Panc1 (cell line): ENCODE measurements at regions not wholly inside any gene's neighbourhood (a gene's known extent, or its start where the extent isn't known, plus 50 kb on each side); places are given as distances from the start of the nearest gene placed in this dataset.

ENCODE experiments used
- ATAC-seq: fragments of 200-7000 bp; cut with Tn5 transposase; 2 replicates; pipeline ENCODE4 v1.9.1; 2020; ENCODE audit warnings: mild to moderate bottlenecking, moderate library complexity
- BruUV-seq: library from RNA; stranded (reverse); fragments of 400-500 nt; replicated peaks from 2 replicates; lab custom pipeline; 2021; lab: Mats Ljungman, UMichigan
- CTCF ChIA-PET: fragments of 300-600 bp; sonication (Branson Sonifier 250); formaldehyde crosslinking; loops from one replicate; lab custom pipeline; 2022; ENCODE audit warnings: antibody characterized with exemption; lab: Charles Lee
- POLR2A ChIA-PET: fragments of 300-600 bp; sonication (Branson Sonifier 250); formaldehyde crosslinking; loops from one replicate; lab custom pipeline; 2022; ENCODE audit warnings: antibody characterized with exemption; lab: Charles Lee
- DNase-seq: peaks from one replicate; pipeline ENCODE4 v3.0.0-alpha.2; 2010; ENCODE audit warnings: low read depth, low spot score
- H3K27ac ChIP-seq: 2 replicates; pipeline ENCODE4 v1.5.1; 2011; ENCODE audit warnings: mild to moderate bottlenecking, low read length, inconsistent platforms
- H3K27me3 ChIP-seq: fragments of 200-500 bp; sonication (Bioruptor generic); 2 replicates; pipeline ENCODE4 v1.6.0; 2014; ENCODE audit warnings: low read length, inconsistent platforms; ENCODE audit not compliant: control insufficient read depth, insufficient read depth
- H3K36me3 ChIP-seq: fragments of 200-500 bp; sonication (Bioruptor generic); 2 replicates; pipeline ENCODE4 v1.5.1; 2014; ENCODE audit warnings: inconsistent platforms, mild to moderate bottlenecking, low read length, moderate library complexity; ENCODE audit not compliant: control insufficient read depth, insufficient read depth
- H3K4me1 ChIP-seq: 2 replicates; pipeline ENCODE4 v1.5.1; 2011; ENCODE audit warnings: inconsistent platforms, mild to moderate bottlenecking, low read length, moderate library complexity; ENCODE audit not compliant: control insufficient read depth, insufficient read depth
- H3K4me3 ChIP-seq, 2 experiments: 2 replicates each; pipeline ENCODE4 v1.5.1; 2011 to 2012; ENCODE audit warnings: low read depth in 2 of 2, low read length in 2 of 2, mild to moderate bottlenecking in 2 of 2, inconsistent platforms in 1 of 2, moderate library complexity in 1 of 2
- H3K9me3 ChIP-seq: fragments of 200-500 bp; sonication (Bioruptor generic); 2 replicates; pipeline ENCODE4 v1.5.1; 2014; ENCODE audit warnings: low read depth, mild to moderate bottlenecking, inconsistent platforms, low read length, moderate library complexity; ENCODE audit not compliant: control insufficient read depth, insufficient read depth
- POLR2AphosphoS5 ChIP-seq: IDR thresholded peaks from 2 replicates; pipeline ENCODE4 v1.6.1; 2012; ENCODE audit warnings: mild to moderate bottlenecking, low read depth, low read length, moderate library complexity
- SIN3A ChIP-seq: IDR thresholded peaks from 2 replicates; pipeline ENCODE4 v1.6.1; 2012; ENCODE audit warnings: low read depth, mild to moderate bottlenecking, low read length, moderate library complexity, borderline replicate concordance; ENCODE audit not compliant: insufficient read depth
- TCF7L2 ChIP-seq: IDR thresholded peaks from 2 replicates; pipeline ENCODE4 v1.6.1; 2011; ENCODE audit warnings: mild to moderate bottlenecking, low read depth, low read length, inconsistent platforms
- in situ Hi-C: cut with HindIII; loops from 2 replicates; pipeline ENCODE4 v1.10.0; 2016; ENCODE audit warnings: low sequenced_read_pairs, low pct_unique_long_range_greater_than_20kb
- intact Hi-C: fragments of 100-400 bp; cut with micrococcal nuclease; formaldehyde crosslinking; loops from one replicate; pipeline ENCODE4 v1.10.0; 2022; ENCODE audit not compliant: unreplicated experiment
- TF ChIP-seq, protein P1 (sequence below), 2 experiments: IDR thresholded peaks; 2 replicates each; pipeline ENCODE4 v1.6.1; 2011 to 2012; ENCODE audit warnings: low read depth in 2 of 2, control low read depth in 1 of 2, low read length in 1 of 2, mild to moderate bottlenecking in 1 of 2, moderate library complexity in 1 of 2; ENCODE audit not compliant: insufficient read depth in 1 of 2
- TF ChIP-seq, protein P2 (sequence below): fragments of 450-650 bp; IDR thresholded peaks from 2 replicates; pipeline ENCODE4 v1.5.1; 2017; ENCODE audit warnings: mild to moderate bottlenecking

DNA sequence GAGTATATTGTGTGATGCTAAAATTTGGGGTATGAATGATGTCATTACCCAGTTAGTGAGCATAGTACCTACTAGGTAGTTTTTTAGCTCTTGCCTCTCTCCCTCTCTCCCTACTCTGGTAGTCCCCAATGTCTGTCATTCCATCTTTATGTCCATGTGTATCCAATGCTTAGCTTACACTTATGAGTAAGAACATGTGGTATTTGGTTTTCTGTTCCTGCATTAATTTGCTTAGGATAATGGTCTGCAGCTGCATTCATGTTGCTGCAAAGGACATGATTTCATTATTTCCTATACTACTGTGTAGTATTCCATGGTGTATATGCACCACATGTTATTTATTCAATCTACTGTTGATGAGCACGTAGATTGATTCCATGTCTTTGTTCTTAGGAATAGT, 54.4 kb upstream of the NEGR1 start:
- no TSS peak for BruUV-seq
- Histone ChIP-seq H3K27me3 (no peaks in the 10 kb centered on the region), H3K36me3 (no peaks in the 10 kb centered on the region), H3K27ac (no peak overlapping the region), H3K4me3 (no peak overlapping the region), H3K9me3 (no peaks in the 10 kb centered on the region), H3K4me1 (no peaks in the 10 kb centered on the region)
- no peak for ATAC-seq
- ChIA-PET POLR2A (no interaction called here), CTCF (no interaction called here)
- no peak for DNase-seq
- intact Hi-C loops, result no loop called here
- TF ChIP-seq POLR2AphosphoS5 (no peak), TCF7L2 (no peak), SIN3A (no peak)
- TF ChIP-seq, protein P1, sequence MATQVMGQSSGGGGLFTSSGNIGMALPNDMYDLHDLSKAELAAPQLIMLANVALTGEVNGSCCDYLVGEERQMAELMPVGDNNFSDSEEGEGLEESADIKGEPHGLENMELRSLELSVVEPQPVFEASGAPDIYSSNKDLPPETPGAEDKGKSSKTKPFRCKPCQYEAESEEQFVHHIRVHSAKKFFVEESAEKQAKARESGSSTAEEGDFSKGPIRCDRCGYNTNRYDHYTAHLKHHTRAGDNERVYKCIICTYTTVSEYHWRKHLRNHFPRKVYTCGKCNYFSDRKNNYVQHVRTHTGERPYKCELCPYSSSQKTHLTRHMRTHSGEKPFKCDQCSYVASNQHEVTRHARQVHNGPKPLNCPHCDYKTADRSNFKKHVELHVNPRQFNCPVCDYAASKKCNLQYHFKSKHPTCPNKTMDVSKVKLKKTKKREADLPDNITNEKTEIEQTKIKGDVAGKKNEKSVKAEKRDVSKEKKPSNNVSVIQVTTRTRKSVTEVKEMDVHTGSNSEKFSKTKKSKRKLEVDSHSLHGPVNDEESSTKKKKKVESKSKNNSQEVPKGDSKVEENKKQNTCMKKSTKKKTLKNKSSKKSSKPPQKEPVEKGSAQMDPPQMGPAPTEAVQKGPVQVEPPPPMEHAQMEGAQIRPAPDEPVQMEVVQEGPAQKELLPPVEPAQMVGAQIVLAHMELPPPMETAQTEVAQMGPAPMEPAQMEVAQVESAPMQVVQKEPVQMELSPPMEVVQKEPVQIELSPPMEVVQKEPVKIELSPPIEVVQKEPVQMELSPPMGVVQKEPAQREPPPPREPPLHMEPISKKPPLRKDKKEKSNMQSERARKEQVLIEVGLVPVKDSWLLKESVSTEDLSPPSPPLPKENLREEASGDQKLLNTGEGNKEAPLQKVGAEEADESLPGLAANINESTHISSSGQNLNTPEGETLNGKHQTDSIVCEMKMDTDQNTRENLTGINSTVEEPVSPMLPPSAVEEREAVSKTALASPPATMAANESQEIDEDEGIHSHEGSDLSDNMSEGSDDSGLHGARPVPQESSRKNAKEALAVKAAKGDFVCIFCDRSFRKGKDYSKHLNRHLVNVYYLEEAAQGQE (IDR thresholded peaks at IDR 0.05; ENCODE audit: insufficient read depth in 1 of 2, low read depth in 2 of 2, low read length in 1 of 2), result no peak
- TF ChIP-seq, protein P2, sequence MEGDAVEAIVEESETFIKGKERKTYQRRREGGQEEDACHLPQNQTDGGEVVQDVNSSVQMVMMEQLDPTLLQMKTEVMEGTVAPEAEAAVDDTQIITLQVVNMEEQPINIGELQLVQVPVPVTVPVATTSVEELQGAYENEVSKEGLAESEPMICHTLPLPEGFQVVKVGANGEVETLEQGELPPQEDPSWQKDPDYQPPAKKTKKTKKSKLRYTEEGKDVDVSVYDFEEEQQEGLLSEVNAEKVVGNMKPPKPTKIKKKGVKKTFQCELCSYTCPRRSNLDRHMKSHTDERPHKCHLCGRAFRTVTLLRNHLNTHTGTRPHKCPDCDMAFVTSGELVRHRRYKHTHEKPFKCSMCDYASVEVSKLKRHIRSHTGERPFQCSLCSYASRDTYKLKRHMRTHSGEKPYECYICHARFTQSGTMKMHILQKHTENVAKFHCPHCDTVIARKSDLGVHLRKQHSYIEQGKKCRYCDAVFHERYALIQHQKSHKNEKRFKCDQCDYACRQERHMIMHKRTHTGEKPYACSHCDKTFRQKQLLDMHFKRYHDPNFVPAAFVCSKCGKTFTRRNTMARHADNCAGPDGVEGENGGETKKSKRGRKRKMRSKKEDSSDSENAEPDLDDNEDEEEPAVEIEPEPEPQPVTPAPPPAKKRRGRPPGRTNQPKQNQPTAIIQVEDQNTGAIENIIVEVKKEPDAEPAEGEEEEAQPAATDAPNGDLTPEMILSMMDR, result no peak
- in situ Hi-C loops, result no loop called here
